Natural killer cell treated with Interleukin-12 subunit alpha and Interleukin-12 subunit beta and Interleukin-15 and Interleukin-18, amount 100 ng/mL, for 72 hours (primary cell): ENCODE measurements at regions not wholly inside any gene's neighbourhood (a gene's known extent, or its start where the extent isn't known, plus 50 kb on each side); places are given as distances from the start of the nearest gene placed in this dataset.
"Not testable (repeated sequence)": the region's sequence is repeated elsewhere in the genome, so short reads cannot be mapped to it uniquely, and the experiment has no call there.

Source experiments
- ATAC-seq, 2 donors: fragments of 150-1000 bp; cut with Tn5 transposase in 1 of 2; sonication (Bioruptor Pico), chemical (Tn5 transposase) in 1 of 2; 2 replicates each; pipeline ENCODE4 v1.10.0; 2021
- DNase-seq: peaks from one replicate; pipeline ENCODE4 v3.0.0; 2022; ENCODE audit warnings: low spot score
- H3K27ac Mint-ChIP-seq, 2 donors: 1 replicate in 1 of 2; 2 replicates in 1 of 2; pipeline ENCODE4 v1.8.0; 2022; ENCODE audit warnings: mixed read lengths in 2 of 2, mild to moderate bottlenecking in 1 of 2, moderate library complexity in 1 of 2
- H3K27me3 Mint-ChIP-seq, 2 donors: 1 replicate in 1 of 2; 2 replicates in 1 of 2; pipeline ENCODE4 v1.8.0; 2022; ENCODE audit warnings: mixed read lengths in 2 of 2
- H3K36me3 Mint-ChIP-seq: one replicate; pipeline ENCODE4 v1.8.0; 2022; ENCODE audit warnings: mixed read lengths
- H3K4me1 Mint-ChIP-seq, 2 donors: 1 replicate in 1 of 2; 2 replicates in 1 of 2; pipeline ENCODE4 v1.8.0; 2022; ENCODE audit warnings: low read depth in 2 of 2, mixed read lengths in 2 of 2, mild to moderate bottlenecking in 1 of 2
- H3K4me3 Mint-ChIP-seq: one replicate; pipeline ENCODE4 v1.8.0; 2022; ENCODE audit warnings: mixed read lengths
- H3K9me3 Mint-ChIP-seq: 2 replicates; pipeline ENCODE4 v1.8.0; 2022; ENCODE audit warnings: mixed read lengths

GRCh38 chr3:17840651-17841050, 98.2 kb upstream of the TBC1D5 start:
- DNase-seq (no peak), ATAC-seq (peak in 1 of 2 donors; percentile 30)
- H3K9me3 Mint-ChIP-seq = no peaks in the 10 kb centered on the region
- H3K27me3 Mint-ChIP-seq = peaks cover 4 to 9% of the 10 kb centered on the region in 2 donors
- no peak overlapping the region for H3K4me3 Mint-ChIP-seq
- H3K36me3 Mint-ChIP-seq = no peaks in the 10 kb centered on the region
- no peak overlapping the region for H3K27ac Mint-ChIP-seq
- no peaks in the 10 kb centered on the region for H3K4me1 Mint-ChIP-seq

- no peak overlapping the region for H3K27ac Mint-ChIP-seq
- DNase-seq (no peak), ATAC-seq (no peak)
- H3K4me1 Mint-ChIP-seq = no peaks in the 10 kb centered on the region
- H3K4me3 Mint-ChIP-seq = no peak overlapping the region
- H3K27me3 Mint-ChIP-seq = peaks cover 4 to 9% of the 10 kb centered on the region in 2 donors
- no peaks in the 10 kb centered on the region for H3K36me3 Mint-ChIP-seq
- no peaks in the 10 kb centered on the region for H3K9me3 Mint-ChIP-seq
These were observed 97.7 kb upstream of the TBC1D5 start for GRCh38 chr3:17840126-17840525.

GRCh38 chr3:17836919-17837318, 94.5 kb upstream of the TBC1D5 start:
- Mint-ChIP-seq H3K36me3 (no peaks in the 10 kb centered on the region), H3K9me3 (no peaks in the 10 kb centered on the region), H3K4me1 (no peaks in the 10 kb centered on the region), H3K27me3 (peaks cover 11 to 17% of the 10 kb centered on the region in 2 donors), H3K27ac (no peak overlapping the region), H3K4me3 (no peak overlapping the region)
- DNase-seq (no peak), ATAC-seq (no peak)

- ATAC-seq (no peak), DNase-seq (no peak)
- Mint-ChIP-seq H3K4me1 (no peaks in the 10 kb centered on the region), H3K36me3 (no peaks in the 10 kb centered on the region), H3K27ac (no peak overlapping the region), H3K27me3 (peaks cover 12 to 17% of the 10 kb centered on the region in 2 donors), H3K9me3 (no peaks in the 10 kb centered on the region), H3K4me3 (no peak overlapping the region)
These were observed 93.7 kb upstream of the TBC1D5 start for GRCh38 chr3:17836092-17836491.

GRCh38 chr3:17833786-17834559, 91.5 kb upstream of the TBC1D5 start:
- Mint-ChIP-seq H3K27ac (no peak overlapping the region), H3K9me3 (no peaks in the 10 kb centered on the region), H3K4me3 (no peak overlapping the region), H3K36me3 (no peaks in the 10 kb centered on the region), H3K4me1 (no peaks in the 10 kb centered on the region), H3K27me3 (peaks cover 19 to 27% of the 10 kb centered on the region in 2 donors)
- DNase-seq = no peak
- no peak for ATAC-seq

- DNase-seq (no peak), ATAC-seq (no peak)
- Mint-ChIP-seq H3K36me3 (no peaks in the 10 kb centered on the region), H3K4me1 (no peaks in the 10 kb centered on the region), H3K27me3 (peaks cover 18 to 28% of the 10 kb centered on the region in 2 donors), H3K4me3 (no peak overlapping the region), H3K27ac (no peak overlapping the region), H3K9me3 (no peaks in the 10 kb centered on the region)
These were observed 89.6 kb upstream of the TBC1D5 start for GRCh38 chr3:17832016-17832415.

- Mint-ChIP-seq H3K36me3 (no peaks in the 10 kb centered on the region), H3K27ac (no peak overlapping the region)
These were observed 88.9 kb upstream of the TBC1D5 start for GRCh38 chr3:17831366-17831765.

GRCh38 chr3:17830788-17831187, 88.4 kb upstream of the TBC1D5 start:
- H3K27me3 Mint-ChIP-seq = peaks cover 21 to 32% of the 10 kb centered on the region in 2 donors
- ATAC-seq = no peak
- H3K27ac Mint-ChIP-seq = no peak overlapping the region
- no peaks in the 10 kb centered on the region for H3K4me1 Mint-ChIP-seq
- no peaks in the 10 kb centered on the region for H3K9me3 Mint-ChIP-seq
- no peaks in the 10 kb centered on the region for H3K36me3 Mint-ChIP-seq
- DNase-seq = no peak
- no peak overlapping the region for H3K4me3 Mint-ChIP-seq

More at GRCh38 chr3:17831366-17831765, 88.9 kb upstream of the TBC1D5 start:
- H3K4me3 Mint-ChIP-seq = no peak overlapping the region
- ATAC-seq (no peak), DNase-seq (no peak)
- H3K9me3 Mint-ChIP-seq = no peaks in the 10 kb centered on the region
- H3K27me3 Mint-ChIP-seq = peaks cover 20 to 32% of the 10 kb centered on the region in 2 donors
- H3K4me1 Mint-ChIP-seq = no peaks in the 10 kb centered on the region

- Mint-ChIP-seq H3K36me3 (no peaks in the 10 kb centered on the region), H3K4me3 (no peak overlapping the region), H3K9me3 (no peaks in the 10 kb centered on the region), H3K27ac (no peak overlapping the region), H3K27me3 (peaks cover 24 to 27% of the 10 kb centered on the region in 2 donors), H3K4me1 (no peaks in the 10 kb centered on the region)
- ATAC-seq (no peak), DNase-seq (no peak)
These were observed 86.0 kb upstream of the TBC1D5 start for GRCh38 chr3:17828388-17828787.

GRCh38 chr3:17825298-17825697, 82.9 kb upstream of the TBC1D5 start:
- DNase-seq (no peak), ATAC-seq (no peak)
- Mint-ChIP-seq H3K36me3 (no peaks in the 10 kb centered on the region), H3K4me3 (no peak overlapping the region), H3K27ac (no peak overlapping the region), H3K27me3 (peaks cover 18 to 23% of the 10 kb centered on the region in 2 donors), H3K4me1 (no peaks in the 10 kb centered on the region), H3K9me3 (no peaks in the 10 kb centered on the region)

GRCh38 chr3:17823816-17824215, 81.4 kb upstream of the TBC1D5 start:
- no peak for ATAC-seq
- Mint-ChIP-seq H3K4me1 (no peaks in the 10 kb centered on the region), H3K27me3 (peaks cover 14% of the 10 kb centered on the region in 2 donors), H3K4me3 (no peak overlapping the region), H3K27ac (no peak overlapping the region), H3K9me3 (no peaks in the 10 kb centered on the region), H3K36me3 (no peaks in the 10 kb centered on the region)
- DNase-seq = no peak

GRCh38 chr3:17823036-17823435, 80.6 kb upstream of the TBC1D5 start:
- DNase-seq (no peak), ATAC-seq (no peak)
- Mint-ChIP-seq H3K4me3 (no peak overlapping the region), H3K27ac (no peak overlapping the region), H3K27me3 (peaks cover 8 to 11% of the 10 kb centered on the region in 2 donors), H3K4me1 (no peaks in the 10 kb centered on the region), H3K9me3 (no peaks in the 10 kb centered on the region), H3K36me3 (no peaks in the 10 kb centered on the region)

GRCh38 chr3:17820704-17821103, 78.3 kb upstream of the TBC1D5 start:
- Mint-ChIP-seq H3K9me3 (no peaks in the 10 kb centered on the region), H3K27me3 (peaks cover 0 to 7% of the 10 kb centered on the region in 2 donors), H3K36me3 (no peaks in the 10 kb centered on the region), H3K27ac (no peak overlapping the region), H3K4me1 (no peaks in the 10 kb centered on the region), H3K4me3 (no peak overlapping the region)
- ATAC-seq (no peak), DNase-seq (no peak)

- Mint-ChIP-seq H3K9me3 (no peaks in the 10 kb centered on the region), H3K4me1 (no peaks in the 10 kb centered on the region), H3K4me3 (no peak overlapping the region), H3K27ac (no peak overlapping the region), H3K27me3 (peaks cover 0 to 3% of the 10 kb centered on the region in 2 donors), H3K36me3 (no peaks in the 10 kb centered on the region)
- ATAC-seq (no peak), DNase-seq (no peak)
These were observed 77.8 kb upstream of the TBC1D5 start for GRCh38 chr3:17820275-17820674.

GRCh38 chr3:17817973-17818372, 75.5 kb upstream of the TBC1D5 start:
- not testable (repeated sequence) for DNase-seq, H3K9me3 Mint-ChIP-seq, H3K36me3 Mint-ChIP-seq, H3K27ac Mint-ChIP-seq, H3K4me3 Mint-ChIP-seq, H3K4me1 Mint-ChIP-seq, ATAC-seq, H3K27me3 Mint-ChIP-seq
